NCI-H187 (cell line): ENCODE measurements at regions not wholly inside any gene's neighbourhood (a gene's known extent, or its start where the extent isn't known, plus 50 kb on each side); places are given as distances from the start of the nearest gene placed in this dataset.

ENCODE experiments used
- DNase-seq, 2 experiments: peaks; one replicate each; lab custom pipeline; 2025; lab: John Stamatoyannopoulos, UW

- no peak for DNase-seq
Measured at GRCh38 chr2:8256905-8257304, 425.0 kb upstream of the ID2 start.

GRCh38 chr2:8257502-8257901 lies 424.4 kb upstream of the ID2 start:
- no peak for DNase-seq

GRCh38 chr2:8258406-8258805 lies 423.4 kb upstream of the ID2 start:
- no peak for DNase-seq

GRCh38 chr2:8259106-8259840 lies 422.6 kb upstream of the ID2 start:
- DNase-seq: no peak

GRCh38 chr2:8259841-8260178 lies 422.0 kb upstream of the ID2 start:
- DNase-seq: no peak

- DNase-seq: no peak
Measured at GRCh38 chr2:8260213-8260612, 421.6 kb upstream of the ID2 start.

- DNase-seq: no peak
Measured at GRCh38 chr2:8263901-8264300, 418.0 kb upstream of the ID2 start.

GRCh38 chr2:8264981-8265380 lies 416.9 kb upstream of the ID2 start:
- no peak for DNase-seq

GRCh38 chr2:8265476-8266226 lies 416.2 kb upstream of the ID2 start:
- no peak for DNase-seq

- DNase-seq: no peak
Measured at GRCh38 chr2:8266563-8266962, 415.3 kb upstream of the ID2 start.

- DNase-seq: no peak
Measured at GRCh38 chr2:8267048-8267447, 414.8 kb upstream of the ID2 start.

GRCh38 chr2:8267721-8268120 lies 414.1 kb upstream of the ID2 start:
- DNase-seq: no peak

GRCh38 chr2:8268172-8268783 lies 413.6 kb upstream of the ID2 start:
- DNase-seq: no peak

- no peak for DNase-seq
Measured at GRCh38 chr2:8270699-8271098, 411.2 kb upstream of the ID2 start.

- no peak for DNase-seq
Measured at GRCh38 chr2:8271461-8271860, 410.4 kb upstream of the ID2 start.

GRCh38 chr2:8276026-8276425 lies 405.8 kb upstream of the ID2 start:
- DNase-seq: no peak

GRCh38 chr2:8277921-8278571 lies 403.8 kb upstream of the ID2 start:
- DNase-seq: no peak

- DNase-seq: no peak
Measured at GRCh38 chr2:8278709-8279354, 403.0 kb upstream of the ID2 start.

- DNase-seq: no peak
Measured at GRCh38 chr2:8279506-8279905, 402.4 kb upstream of the ID2 start.

GRCh38 chr2:8281234-8281633 lies 400.6 kb upstream of the ID2 start:
- no peak for DNase-seq

GRCh38 chr2:8281950-8282857 lies 399.7 kb upstream of the ID2 start:
- DNase-seq: no peak
